ENCODE measurements at regions not wholly inside any gene's neighbourhood (a gene's known extent, or its start where the extent isn't known, plus 50 kb on each side); places are given as distances from the start of the nearest gene placed in this dataset.

DNA sequence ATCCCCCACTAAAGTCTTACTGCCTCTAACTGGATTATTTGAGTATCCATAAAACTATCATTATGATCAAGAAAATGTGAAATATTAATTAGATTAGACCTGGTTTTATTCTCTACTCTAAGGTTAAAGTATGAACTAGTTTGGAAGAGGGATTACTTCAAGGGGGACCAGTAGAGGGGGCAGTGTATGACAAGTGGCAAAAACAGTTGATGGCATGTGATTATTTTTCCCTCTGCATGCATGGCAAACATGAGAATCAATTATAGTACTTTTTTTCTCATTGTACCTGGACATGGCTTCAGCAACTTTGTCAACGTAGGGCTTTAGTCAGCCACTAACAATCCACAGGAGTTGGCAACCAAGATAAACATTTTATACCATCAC is 145.0 kb upstream of the SLC38A2 start:
- no peak for TF ChIP-seq POLR2AphosphoS5 (IDR thresholded peaks at IDR 0.05)
- TF ChIP-seq POLR2A (IDR thresholded peaks at IDR 0.05), result no peak
- TF ChIP-seq CTCF (IDR thresholded peaks at IDR 0.05), result no peak
- Histone ChIP-seq H3K27me3 (replicated peaks; ENCODE audit: insufficient read depth) (no peaks in the 10 kb centered on the region), H3K4me3 (no peak overlapping the region), H3K36me3 (no peaks in the 10 kb centered on the region), H3K4me1 (replicated peaks) (no peaks in the 10 kb centered on the region), H3K27ac (no peak overlapping the region), H3K9me3 (no peaks in the 10 kb centered on the region)
- 76% methylated on average over 1 of the region's 1 CpG for WGBS
- no peak for DNase-seq (ENCODE audit: low spot score)
- intact Hi-C loops (cut with DNase I), result loop anchor here (5.0 kb wide), 1 partner anchor 40 kb away; no protein-coding TSS in a partner anchor

- no peak for DNase-seq (ENCODE audit: low spot score)
- intact Hi-C loops (cut with DNase I), result loop anchor here (5.0 kb wide), 1 partner anchor 40 kb away; no protein-coding TSS in a partner anchor
- Histone ChIP-seq H3K4me1 (replicated peaks) (no peaks in the 10 kb centered on the region), H3K36me3 (no peaks in the 10 kb centered on the region), H3K27ac (no peak overlapping the region), H3K27me3 (replicated peaks; ENCODE audit: insufficient read depth) (no peaks in the 10 kb centered on the region), H3K9me3 (no peaks in the 10 kb centered on the region), H3K4me3 (no peak overlapping the region)
- no peak for TF ChIP-seq POLR2A (IDR thresholded peaks at IDR 0.05)
- no peak for TF ChIP-seq CTCF (IDR thresholded peaks at IDR 0.05)
- TF ChIP-seq POLR2AphosphoS5 (IDR thresholded peaks at IDR 0.05), result no peak
- 58% methylated on average over 6 of the region's 6 CpGs for WGBS
Measured at GRCh38 chr12:46516933-46517578, 144.5 kb upstream of the SLC38A2 start.

DNA sequence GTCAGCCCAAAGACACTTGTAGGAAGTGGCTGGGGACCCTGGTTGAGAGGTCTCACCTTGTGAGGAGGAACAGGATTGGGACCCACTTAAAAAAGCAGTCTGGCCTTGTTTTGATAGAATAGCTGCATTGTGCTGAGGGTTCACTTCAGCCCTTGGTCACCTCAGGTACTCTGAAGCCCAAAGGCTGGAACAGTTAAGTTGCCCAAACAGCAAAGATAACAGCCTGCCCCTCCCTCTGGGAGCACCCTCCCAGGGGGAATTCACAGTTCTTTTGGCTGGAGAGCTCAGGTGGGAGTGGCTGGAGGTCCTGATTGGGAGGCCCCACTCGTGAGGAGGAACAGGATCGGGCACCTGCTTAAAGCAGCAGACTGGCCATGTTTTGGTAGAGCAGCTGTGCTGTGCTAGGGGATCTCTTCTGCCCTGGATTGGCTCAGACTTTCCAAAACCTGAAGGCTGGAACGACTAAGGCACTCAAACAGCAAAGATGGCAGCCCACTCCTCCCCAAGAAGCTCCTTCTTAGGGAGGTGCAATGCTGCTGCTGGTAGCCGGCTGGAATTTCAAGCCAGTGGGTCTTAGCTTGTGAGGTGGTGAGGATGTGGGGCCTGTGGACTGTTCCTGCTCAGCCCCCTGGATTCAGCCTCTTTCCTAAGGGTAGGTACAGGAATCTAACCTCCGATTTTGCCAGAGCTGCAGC is 143.8 kb upstream of the SLC38A2 start:
- no peak overlapping the region for H3K27ac ChIP-seq
- TF ChIP-seq CTCF (IDR thresholded peaks at IDR 0.05) (no peak), POLR2AphosphoS5 (IDR thresholded peaks at IDR 0.05) (no peak), POLR2A (IDR thresholded peaks at IDR 0.05) (no peak)
- WGBS, result 86% methylated on average over 5 of the region's 5 CpGs
- no peak for DNase-seq (ENCODE audit: low spot score)
- H3K4me1 ChIP-seq (replicated peaks), result no peaks in the 10 kb centered on the region
- no peaks in the 10 kb centered on the region for H3K27me3 ChIP-seq (replicated peaks; ENCODE audit: insufficient read depth)
- no peak overlapping the region for H3K4me3 ChIP-seq
- intact Hi-C loops (cut with DNase I), result loop anchor here (5.0 kb wide), 1 partner anchor 41 kb away; no protein-coding TSS in a partner anchor
- H3K9me3 ChIP-seq, result no peaks in the 10 kb centered on the region
- H3K36me3 ChIP-seq, result no peaks in the 10 kb centered on the region

- WGBS, result 100% methylated on average over 1 of the region's 1 CpG
- no peaks in the 10 kb centered on the region for H3K9me3 ChIP-seq
- DNase-seq (ENCODE audit: low spot score), result no peak
- TF ChIP-seq CTCF (IDR thresholded peaks at IDR 0.05) (no peak), POLR2A (IDR thresholded peaks at IDR 0.05) (no peak), POLR2AphosphoS5 (IDR thresholded peaks at IDR 0.05) (no peak)
- intact Hi-C loops (cut with DNase I), result loop anchor here (5.0 kb wide), 1 partner anchor 41 kb away; no protein-coding TSS in a partner anchor
- H3K4me3 ChIP-seq, result no peak overlapping the region
- H3K27ac ChIP-seq, result no peak overlapping the region
- H3K36me3 ChIP-seq, result no peaks in the 10 kb centered on the region
- no peaks in the 10 kb centered on the region for H3K4me1 ChIP-seq (replicated peaks)
- H3K27me3 ChIP-seq (replicated peaks; ENCODE audit: insufficient read depth), result no peaks in the 10 kb centered on the region
Measured at GRCh38 chr12:46515829-46516228, 143.3 kb upstream of the SLC38A2 start.
